Lung (tissue), 11 donors: ENCODE measurements at regions not wholly inside any gene's neighbourhood (a gene's known extent, or its start where the extent isn't known, plus 50 kb on each side); places are given as distances from the start of the nearest gene placed in this dataset.

Source experiments
- ATAC-seq: fragments of 200-7000 bp; cut with Tn5 transposase; one replicate; pipeline ENCODE4 v1.9.1; 2020; ENCODE audit warnings: moderate number of reproducible peaks; ENCODE audit not compliant: insufficient read depth, low FRiP score
- DNase-seq, 3 donors: peaks; one replicate each; pipeline ENCODE4 v3.0.0-alpha.2; 2013 to 2017
- H3K27ac ChIP-seq, 2 donors: one replicate each; pipeline ENCODE4 v1.5.1; 2013; ENCODE audit warnings: mild to moderate bottlenecking in 2 of 2, moderate library complexity in 2 of 2, control low read depth in 1 of 2, inconsistent platforms in 1 of 2, low read depth in 1 of 2, low read length in 1 of 2
- H3K27me3 ChIP-seq, 3 donors: one replicate each; pipeline ENCODE4 v1.5.1; 2013; ENCODE audit warnings: low read length in 2 of 3; ENCODE audit not compliant: control insufficient read depth in 3 of 3, insufficient read depth in 3 of 3
- H3K36me3 ChIP-seq, 4 donors: one replicate each; pipeline ENCODE4 v1.5.1; 2013; ENCODE audit warnings: low read length in 4 of 4, mild to moderate bottlenecking in 1 of 4, moderate library complexity in 1 of 4; ENCODE audit not compliant: control insufficient read depth in 4 of 4, insufficient read depth in 4 of 4
- H3K4me1 ChIP-seq, 5 donors: one replicate each; pipeline ENCODE4 v1.5.1; 2013; ENCODE audit warnings: low read length in 5 of 5, mild to moderate bottlenecking in 2 of 5, moderate library complexity in 1 of 5; ENCODE audit not compliant: control insufficient read depth in 5 of 5, insufficient read depth in 5 of 5
- H3K4me3 ChIP-seq: one replicate; pipeline ENCODE4 v1.5.1; 2013; ENCODE audit warnings: mild to moderate bottlenecking, control low read depth, moderate library complexity
- H3K9ac ChIP-seq, 2 donors: one replicate each; pipeline ENCODE4 v1.5.1; 2013; ENCODE audit warnings: low read length in 2 of 2, control low read depth in 1 of 2; ENCODE audit not compliant: insufficient read depth in 1 of 2
- H3K9me3 ChIP-seq, 4 donors: one replicate each; pipeline ENCODE4 v1.5.1; 2013; ENCODE audit warnings: low read length in 3 of 4, mild to moderate bottlenecking in 1 of 4, moderate library complexity in 1 of 4; ENCODE audit not compliant: control insufficient read depth in 4 of 4, insufficient read depth in 3 of 4
- CTCF ChIP-seq: IDR thresholded peaks from 2 replicates; pipeline ENCODE4 v1.5.1; 2012; ENCODE audit warnings: mild to moderate bottlenecking; ENCODE audit errors: control extremely low read depth, extremely low read depth
- WGBS, 2 donors: extraction: QIAGEN DNeasy Blood & Tissue Kit; methylation state at CpG; one replicate each; pipeline ENCODE4 v1.1.7; 2013; 5-methylcytosine and 5-hydroxymethylcytosine counted together
- donor health status: control.
- donor health status: control.
- donor health status: Bipolar disorder and iron deficiency.
- donor health status: healthy.
- donor health status: DM: yes; HTN: yes; CAD: no.

DNA sequence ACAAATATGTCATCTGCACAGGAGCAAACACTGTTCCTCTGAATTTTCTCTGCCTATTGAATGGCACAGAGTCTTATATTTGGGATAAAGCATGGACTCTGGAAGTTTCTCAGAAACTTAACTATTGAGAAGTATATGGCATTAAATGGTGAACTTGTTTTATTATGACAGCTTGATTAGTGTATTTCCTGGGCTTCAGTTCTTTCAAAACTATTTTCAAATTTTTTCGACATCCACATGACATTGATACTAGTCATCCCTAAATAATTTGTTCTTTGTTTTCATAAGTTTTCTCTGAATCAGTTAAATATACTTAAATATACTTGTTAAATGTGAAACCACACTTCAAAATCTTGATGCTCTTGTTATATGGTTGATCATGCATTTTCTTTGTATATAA lies 144.0 kb upstream of the TSHZ2 start:
- ATAC-seq (no peak), DNase-seq (no peak)
- H3K9me3 ChIP-seq = peaks cover 0 to 11% (median 5%) of the 10 kb centered on the region in 4 donors
- no peaks in the 10 kb centered on the region for H3K4me1 ChIP-seq
- H3K36me3 ChIP-seq = no peaks in the 10 kb centered on the region
- TF ChIP-seq CTCF = no peak
- no peak overlapping the region for H3K9ac ChIP-seq
- H3K27ac ChIP-seq = no peak overlapping the region
- no peak overlapping the region for H3K4me3 ChIP-seq
- 88 to 93% methylated on average over 1 of the region's 1 CpG for WGBS, 2 donors
- H3K27me3 ChIP-seq = no peaks in the 10 kb centered on the region

- Histone ChIP-seq H3K27ac (no peak overlapping the region), H3K4me1 (no peaks in the 10 kb centered on the region), H3K9ac (no peak overlapping the region), H3K36me3 (no peaks in the 10 kb centered on the region), H3K27me3 (no peaks in the 10 kb centered on the region), H3K4me3 (no peak overlapping the region), H3K9me3 (peaks cover 0 to 11% (median 5%) of the 10 kb centered on the region in 4 donors)
- WGBS, 2 donors = 79 to 92% methylated on average over 3 of the region's 3 CpGs
- TF ChIP-seq CTCF = no peak
- DNase-seq (no peak), ATAC-seq (no peak)
Observed at GRCh38 chr20:52826722-52827121, 145.4 kb upstream of the TSHZ2 start.

GRCh38 chr20:52826321-52826720 lies 145.8 kb upstream of the TSHZ2 start:
- Histone ChIP-seq H3K9ac (no peak overlapping the region), H3K9me3 (peaks cover 0 to 11% (median 5%) of the 10 kb centered on the region in 4 donors), H3K36me3 (no peaks in the 10 kb centered on the region), H3K27ac (no peak overlapping the region), H3K4me3 (no peak overlapping the region), H3K27me3 (no peaks in the 10 kb centered on the region), H3K4me1 (no peaks in the 10 kb centered on the region)
- no peak for DNase-seq
- no peak for TF ChIP-seq CTCF
- ATAC-seq = no peak
- 80 to 81% methylated on average over 1 of the region's 1 CpG for WGBS, 2 donors

GRCh38 chr20:52824494-52825216 lies 147.5 kb upstream of the TSHZ2 start:
- no peak for ATAC-seq
- no peak overlapping the region for H3K27ac ChIP-seq

More at GRCh38 chr20:52824494-52825216, 147.5 kb upstream of the TSHZ2 start:
- Histone ChIP-seq H3K4me3 (no peak overlapping the region), H3K9me3 (peaks cover 0 to 11% (median 3%) of the 10 kb centered on the region in 4 donors), H3K9ac (no peak overlapping the region), H3K27me3 (no peaks in the 10 kb centered on the region), H3K4me1 (no peaks in the 10 kb centered on the region), H3K36me3 (no peaks in the 10 kb centered on the region)
- TF ChIP-seq CTCF = no peak
- DNase-seq = no peak
- WGBS, 2 donors = 85 to 92% methylated on average over 13 of the region's 13 CpGs
